Limb (tissue), 2 donors: ENCODE measurements at regions not wholly inside any gene's neighbourhood (a gene's known extent, or its start where the extent isn't known, plus 50 kb on each side); places are given as distances from the start of the nearest gene placed in this dataset.
"Not testable (repeated sequence)": the region's sequence is repeated elsewhere in the genome, so short reads cannot be mapped to it uniquely, and the experiment has no call there.

Source experiments
- DNase-seq, 2 donors: peaks; one replicate each; pipeline ENCODE4 v3.0.0-alpha.2; 2016; ENCODE audit errors: extremely low spot score in 2 of 2

DNA sequence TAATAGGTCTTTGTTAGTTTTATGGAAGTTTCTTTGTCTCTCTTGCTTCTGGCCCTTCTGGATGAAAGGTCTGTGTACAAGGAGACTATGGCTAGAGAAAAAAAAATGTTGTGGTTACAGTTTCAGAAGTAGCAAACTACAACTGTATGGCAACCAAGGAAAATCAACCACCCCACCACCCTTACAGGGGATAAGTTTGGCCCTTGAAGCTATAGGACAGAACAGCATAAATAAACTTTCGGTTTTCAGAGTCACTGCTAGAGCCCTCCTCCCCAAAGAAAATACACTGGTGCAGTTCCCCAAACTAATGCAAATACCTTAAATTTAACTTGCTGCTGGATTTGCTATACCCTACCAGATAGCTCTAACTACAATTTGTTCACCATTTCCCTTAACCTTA, 1216.7 kb downstream of the EFNA5 start:
- DNase-seq = no peak

DNA sequence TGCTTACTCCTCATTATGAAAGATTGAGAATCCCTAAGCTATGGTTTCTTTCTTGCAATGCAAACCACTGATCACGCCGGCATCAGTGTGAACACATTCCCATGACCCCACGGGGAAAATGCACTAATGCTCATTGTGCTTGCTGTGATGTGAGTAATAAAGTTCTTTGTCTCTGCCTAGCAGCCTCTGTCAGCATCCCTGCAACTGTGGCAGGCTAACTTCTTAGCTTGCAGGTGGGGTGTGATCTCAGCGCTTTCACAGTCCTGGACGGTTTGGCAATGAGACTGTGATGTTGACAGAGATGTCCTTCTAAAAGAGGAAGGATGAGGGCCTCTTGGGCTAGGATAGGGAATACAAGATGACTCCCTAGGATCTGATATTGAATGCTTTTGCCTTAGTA, 1218.7 kb downstream of the EFNA5 start:
- no peak for DNase-seq

- no peak for DNase-seq
Observed at GRCh38 chr5:106443746-106444145, 1227.0 kb downstream of the EFNA5 start.

DNA sequence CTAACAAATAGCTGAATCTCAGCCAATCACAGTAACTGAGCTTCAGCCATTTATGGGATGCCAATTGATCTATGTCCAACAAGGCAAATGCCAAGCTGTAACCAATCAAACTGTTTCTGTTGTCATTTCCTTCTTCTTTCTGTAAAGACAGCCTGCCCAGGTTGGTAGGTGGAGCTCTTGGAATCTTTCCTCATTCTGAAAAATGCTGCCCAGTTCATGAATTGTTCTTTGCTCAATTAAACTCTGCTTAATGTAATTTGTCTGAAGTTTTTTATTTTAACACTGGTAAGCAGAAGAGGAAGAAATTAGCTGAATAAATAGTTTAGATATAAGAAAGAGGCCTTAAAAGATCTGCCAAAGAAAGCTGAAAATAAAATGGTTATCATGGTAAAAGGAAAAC, 1235.6 kb downstream of the EFNA5 start:
- DNase-seq = no peak

- DNase-seq = not testable (repeated sequence)
Observed at GRCh38 chr5:106430733-106431132, 1240.0 kb downstream of the EFNA5 start.

GRCh38 chr5:106423109-106423897, 1247.4 kb downstream of the EFNA5 start:
- no peak for DNase-seq

DNA sequence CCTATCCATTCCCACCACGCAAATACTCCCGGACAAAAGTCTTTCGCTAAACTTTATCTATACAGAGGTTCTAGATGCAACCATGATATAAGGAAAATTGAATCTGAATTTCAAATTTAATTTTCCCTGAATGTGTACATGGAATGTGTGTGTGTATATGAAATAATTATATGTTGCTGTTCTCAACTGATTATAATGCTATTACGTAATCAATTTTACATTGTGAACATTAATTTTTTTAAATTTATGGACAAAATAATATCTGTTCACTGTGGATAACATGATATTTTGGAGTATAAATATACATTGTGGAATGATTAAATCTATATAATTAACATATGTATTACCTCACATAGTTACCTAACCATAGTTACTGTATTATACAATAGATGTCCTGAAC, 1250.6 kb downstream of the EFNA5 start:
- DNase-seq = no peak

GRCh38 chr5:106418196-106418595, 1252.5 kb downstream of the EFNA5 start:
- no peak for DNase-seq

- DNase-seq = no peak
Observed at GRCh38 chr5:106417566-106417965, 1253.2 kb downstream of the EFNA5 start.

- no peak for DNase-seq
Observed at GRCh38 chr5:106417163-106417562, 1253.6 kb downstream of the EFNA5 start.

DNA sequence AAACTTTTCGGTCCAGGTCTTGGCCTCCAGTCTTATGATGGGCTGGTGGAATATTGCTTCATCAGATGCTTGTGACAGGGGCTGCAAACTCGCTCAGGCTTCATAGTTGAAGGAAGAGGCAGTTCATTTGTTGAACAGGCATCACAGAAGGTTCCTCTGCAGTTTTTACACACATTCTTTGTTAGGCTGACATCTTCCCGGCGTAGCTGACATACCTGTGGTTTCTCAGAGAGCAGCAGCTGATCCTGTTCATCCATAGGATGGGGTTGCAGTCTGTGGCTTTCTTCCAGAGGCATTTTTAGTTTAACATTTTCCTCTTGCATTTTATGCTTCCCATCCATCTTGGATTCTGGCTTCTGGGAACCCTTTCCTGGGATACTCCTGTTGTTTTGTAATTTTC, 1255.2 kb downstream of the EFNA5 start:
- DNase-seq = no peak

DNA sequence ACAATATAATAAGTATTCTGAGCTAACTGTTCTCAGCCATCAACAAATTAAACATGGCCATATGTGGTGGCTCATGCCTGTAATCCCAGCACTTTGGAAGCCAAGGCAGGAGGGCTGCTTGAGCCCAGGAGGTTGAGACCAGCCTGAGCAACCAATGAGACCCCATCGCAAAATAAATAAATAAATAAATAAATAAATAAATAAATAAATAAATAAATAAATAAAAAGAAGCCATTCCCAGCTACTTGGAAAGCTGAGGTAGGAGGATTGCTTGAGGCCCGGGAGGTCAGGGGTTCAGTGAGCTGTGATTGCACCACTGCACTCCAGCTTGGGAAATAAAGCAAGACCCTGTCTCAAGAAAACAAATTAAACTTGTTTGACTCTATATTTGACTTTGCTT, 1256.4 kb downstream of the EFNA5 start:
- DNase-seq = no peak

DNA sequence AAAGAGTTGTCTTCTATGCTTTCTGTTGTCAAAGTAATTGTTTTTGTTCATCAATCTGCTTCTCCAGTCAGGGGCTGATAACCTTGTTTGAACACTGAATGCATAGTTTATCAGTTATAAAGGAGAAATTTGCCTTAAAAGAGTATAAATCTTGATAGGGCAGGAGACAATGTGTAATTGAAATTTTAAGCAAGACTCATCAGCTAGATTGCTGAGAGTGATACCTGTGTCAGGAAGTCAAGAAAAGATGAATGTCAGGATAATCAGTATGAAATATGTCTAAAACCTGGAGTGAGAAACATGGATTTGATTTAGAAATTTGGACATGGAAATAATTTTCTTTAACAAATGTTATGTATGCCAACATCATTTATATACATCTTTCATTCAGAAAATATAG, 1258.1 kb downstream of the EFNA5 start:
- DNase-seq = no peak

DNA sequence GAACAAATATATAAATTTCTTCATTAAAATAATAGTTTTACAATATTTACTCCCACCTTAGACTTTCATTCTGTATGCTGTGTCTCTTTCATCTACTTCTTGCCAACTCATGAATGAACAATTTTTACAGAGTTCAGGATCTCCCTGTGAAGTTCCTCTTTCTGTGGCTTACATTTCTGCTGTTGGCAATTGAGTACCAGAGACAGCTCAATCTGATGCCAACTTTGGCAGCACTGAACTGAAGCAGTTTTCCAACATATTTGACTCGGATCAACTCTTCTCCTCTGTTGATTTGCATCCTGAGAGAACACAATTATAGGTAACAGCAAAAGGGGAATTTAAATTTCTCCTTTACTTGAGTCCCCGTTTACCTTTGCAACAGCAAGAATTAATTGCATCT, 1262.2 kb downstream of the EFNA5 start:
- no peak for DNase-seq

GRCh38 chr5:106408141-106408540, 1262.6 kb downstream of the EFNA5 start:
- no peak for DNase-seq

GRCh38 chr5:106401561-106401960, 1269.2 kb downstream of the EFNA5 start:
- no peak for DNase-seq

DNA sequence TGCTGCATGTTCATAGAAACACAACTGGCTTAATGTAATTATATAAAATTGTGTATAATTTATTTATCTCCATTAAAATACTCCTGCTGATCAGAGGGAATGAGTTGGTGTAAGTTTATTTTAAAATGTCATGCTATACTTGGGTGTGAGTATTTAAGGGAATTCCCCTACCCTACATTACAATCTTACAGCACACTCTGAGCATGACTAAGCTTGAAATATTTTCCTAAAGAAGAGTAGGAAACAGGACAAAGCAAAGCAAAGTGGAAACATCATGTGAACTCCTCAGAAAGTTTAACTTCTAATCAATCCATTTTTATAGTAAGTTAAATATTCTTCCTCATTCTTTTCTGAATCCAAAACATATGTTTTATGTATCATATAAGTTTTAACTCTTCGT, 1271.3 kb downstream of the EFNA5 start:
- DNase-seq = peak in 1 of 2 donors; percentile 18

GRCh38 chr5:106397700-106398099, 1273.0 kb downstream of the EFNA5 start:
- no peak for DNase-seq

DNA sequence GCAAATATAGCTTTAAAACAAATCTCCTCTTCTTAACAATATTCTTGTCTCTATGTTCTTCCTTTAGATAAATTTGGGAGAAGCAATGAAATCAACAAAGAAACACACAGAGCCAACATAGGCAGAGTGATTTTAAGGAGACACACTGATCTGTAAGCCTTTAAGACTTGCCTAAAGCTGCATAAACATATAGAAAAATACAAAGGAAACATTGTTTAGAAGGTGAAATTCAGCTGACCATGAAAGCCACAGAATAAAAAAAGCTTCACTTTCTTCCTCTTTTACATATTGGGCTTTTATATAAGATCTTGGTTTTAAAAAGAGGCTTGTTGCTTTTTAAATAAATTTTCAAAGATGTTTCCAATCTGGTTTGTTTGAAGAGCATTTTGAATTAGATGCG, 1277.5 kb downstream of the EFNA5 start:
- no peak for DNase-seq

DNA sequence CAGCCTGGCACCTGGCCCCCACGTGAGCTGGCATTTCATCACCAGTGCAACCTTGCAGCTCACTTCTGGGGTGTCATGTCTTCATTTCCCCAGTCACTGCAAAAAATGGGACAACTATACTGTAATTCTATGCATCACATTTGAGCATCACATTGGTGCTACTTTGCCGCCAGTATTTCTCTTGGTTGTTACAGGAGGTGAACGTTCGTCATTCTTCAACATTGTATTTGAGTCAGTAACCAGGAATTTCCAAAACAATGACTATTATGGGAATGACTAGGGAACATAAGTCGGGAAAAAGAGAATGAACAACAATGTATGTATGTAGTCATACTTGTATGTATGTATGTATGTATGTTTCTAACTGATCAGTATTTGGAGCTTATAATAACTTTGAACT, 1278.0 kb downstream of the EFNA5 start:
- no peak for DNase-seq

- not testable (repeated sequence) for DNase-seq
Observed at GRCh38 chr5:106387767-106388166, 1283.0 kb downstream of the EFNA5 start.

DNA sequence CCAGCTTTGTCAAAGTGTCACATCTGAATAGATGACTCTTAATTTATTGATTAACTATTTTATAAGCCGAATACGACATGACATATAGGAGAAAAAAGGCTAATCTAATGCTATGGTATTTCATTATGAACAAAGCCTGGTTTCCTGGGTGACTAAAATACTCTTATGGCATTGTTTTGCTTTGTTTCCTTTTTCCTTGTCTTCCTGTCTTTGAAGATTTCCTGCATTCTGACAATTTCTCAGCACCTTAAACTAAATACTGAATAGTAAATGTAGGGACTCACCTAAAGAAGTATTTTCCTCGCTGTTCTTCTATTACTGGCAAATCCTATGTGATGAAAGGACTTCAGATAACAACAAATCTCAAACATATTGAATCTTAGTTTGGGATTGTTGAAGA, 1284.5 kb downstream of the EFNA5 start:
- DNase-seq = no peak

DNA sequence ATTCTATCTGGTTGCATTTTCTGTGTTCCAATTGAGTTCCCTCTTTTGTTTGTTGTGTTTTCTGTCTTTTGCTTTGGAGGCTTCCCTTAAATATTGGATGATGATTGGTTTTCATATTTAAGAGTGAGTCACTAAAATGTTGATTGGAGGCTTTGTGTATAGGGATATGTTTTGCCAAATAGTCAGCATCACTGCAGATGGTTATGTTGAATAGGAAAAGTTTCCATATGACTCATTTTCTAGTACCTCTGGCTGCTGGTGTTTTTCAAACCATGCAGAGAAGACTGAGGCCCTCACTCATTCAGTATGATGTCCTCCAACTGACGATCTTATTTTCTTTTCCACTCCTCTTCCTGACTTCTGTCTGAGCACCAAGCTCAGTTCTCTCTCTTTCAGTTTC, 1290.0 kb downstream of the EFNA5 start:
- DNase-seq = no peak

- no peak for DNase-seq
Observed at GRCh38 chr5:106376522-106376921, 1294.2 kb downstream of the EFNA5 start.
